B cell (primary cell): ENCODE measurements at regions not wholly inside any gene's neighbourhood (a gene's known extent, or its start where the extent isn't known, plus 50 kb on each side); places are given as distances from the start of the nearest gene placed in this dataset.
"Not testable (repeated sequence)": the region's sequence is repeated elsewhere in the genome, so short reads cannot be mapped to it uniquely, and the experiment has no call there.

Experiments used
- ATAC-seq: fragments of 200-7000 bp; cut with Tn5 transposase; one replicate; pipeline ENCODE4 v1.10.0; 2021; ENCODE audit warnings: low read depth, mild to moderate bottlenecking, moderate number of reproducible peaks, moderate library complexity
- CTCF ChIA-PET: fragments of 350-600 bp; sonication (Branson Sonifier 250); formaldehyde crosslinking; loops from one replicate; lab custom pipeline; 2021; ENCODE audit warnings: antibody characterized with exemption, inconsistent platforms; lab: Charles Lee
- POLR2A ChIA-PET: fragments of 350-600 bp; sonication (Branson Sonifier 250); formaldehyde crosslinking; loops from one replicate; lab custom pipeline; 2021; ENCODE audit warnings: antibody characterized with exemption; lab: Charles Lee
- DNase-seq: peaks from one replicate; pipeline ENCODE4 v3.0.0; 2013
- H2AFZ ChIP-seq: 2 replicates; pipeline ENCODE4 v1.6.1; 2012; ENCODE audit warnings: mild to moderate bottlenecking, low read depth, low read length; ENCODE audit not compliant: insufficient read depth, poor library complexity, severe bottlenecking
- H3K27ac ChIP-seq, 2 donors: 1 replicate in 1 of 2; 2 replicates in 1 of 2; pipeline ENCODE4 v1.5.1; 2012 to 2013; ENCODE audit warnings: low read length in 2 of 2, mild to moderate bottlenecking in 2 of 2, moderate library complexity in 1 of 2
- H3K27me3 ChIP-seq, 4 experiments: fragments of 200-600 bp in 1 of 4; sonication (generic) in 1 of 4; replicated peaks in 1 of 4; 1 replicate in 2 of 4; 2 replicates in 2 of 4; pipeline versions ENCODE4 v1.6.1 to v1.7.0; 2013 to 2016; ENCODE audit warnings: low read length in 3 of 4, mild to moderate bottlenecking in 2 of 4, mixed read lengths in 1 of 4, moderate library complexity in 1 of 4; ENCODE audit not compliant: insufficient read depth in 4 of 4, control insufficient read depth in 3 of 4; ENCODE audit errors: control extremely low read depth in 1 of 4
- H3K36me3 ChIP-seq, 2 experiments: replicated peaks in 1 of 2; 1 replicate in 1 of 2; 2 replicates in 1 of 2; pipeline versions ENCODE4 v1.6.1 to v1.7.1; 2013; ENCODE audit warnings: low read length in 1 of 2; ENCODE audit not compliant: insufficient read depth in 2 of 2, control insufficient read depth in 1 of 2; ENCODE audit errors: control extremely low read depth in 1 of 2, extremely low read depth in 1 of 2
- H3K4me1 ChIP-seq, 2 donors: fragments of 200-600 bp in 1 of 2; sonication (generic) in 1 of 2; 1 replicate in 1 of 2; 2 replicates in 1 of 2; pipeline versions ENCODE4 v1.5.1 to v1.6.1; 2013 to 2017; ENCODE audit warnings: low read length in 2 of 2; ENCODE audit not compliant: control insufficient read depth in 2 of 2, insufficient read depth in 2 of 2
- H3K4me2 ChIP-seq: replicated peaks from 2 replicates; pipeline ENCODE3; 2012; ENCODE audit warnings: mild to moderate bottlenecking, low read depth, low read length; ENCODE audit not compliant: poor library complexity, severe bottlenecking
- H3K4me3 ChIP-seq, 5 experiments: fragments of 200-600 bp in 1 of 5; sonication (generic) in 1 of 5; 1 replicate in 3 of 5; 2 replicates in 2 of 5; pipeline versions ENCODE4 v1.5.1 to v1.7.0; 2011 to 2016; ENCODE audit warnings: low read length in 4 of 5, mild to moderate bottlenecking in 4 of 5, low read depth in 2 of 5, control low read depth in 1 of 5, moderate library complexity in 1 of 5; ENCODE audit not compliant: insufficient read depth in 1 of 5; ENCODE audit errors: control extremely low read depth in 1 of 5, extremely low read depth in 1 of 5
- H3K79me2 ChIP-seq: fragments of 200-600 bp; sonication (generic); one replicate; pipeline ENCODE4 v1.6.0; 2016; ENCODE audit warnings: low read length; ENCODE audit not compliant: control insufficient read depth, insufficient read depth
- H3K9ac ChIP-seq: fragments of 200-600 bp; sonication (generic); 2 replicates; pipeline ENCODE4 v1.6.1; 2017; ENCODE audit warnings: mild to moderate bottlenecking, low read length, moderate library complexity
- H3K9me3 ChIP-seq, 3 donors: one replicate each; pipeline versions ENCODE4 v1.6.1 to v1.7.1; 2013; ENCODE audit warnings: low read length in 2 of 3; ENCODE audit not compliant: control insufficient read depth in 2 of 3, insufficient read depth in 1 of 3; ENCODE audit errors: control extremely low read depth in 1 of 3
- H4K20me1 ChIP-seq: 2 replicates; pipeline ENCODE4 v1.6.0; 2012; ENCODE audit warnings: mild to moderate bottlenecking, low read length; ENCODE audit not compliant: insufficient read depth, control insufficient read depth, poor library complexity, severe bottlenecking
- H3K27ac Mint-ChIP-seq: one replicate; pipeline ENCODE4 v1.8.0; 2021; ENCODE audit warnings: mixed read lengths
- H3K27me3 Mint-ChIP-seq: one replicate; pipeline ENCODE4 v1.8.0; 2021; ENCODE audit warnings: mixed read lengths
- H3K4me1 Mint-ChIP-seq: one replicate; pipeline ENCODE4 v1.8.0; 2021; ENCODE audit warnings: mixed read lengths
- H3K4me3 Mint-ChIP-seq: one replicate; pipeline ENCODE4 v1.8.0; 2021; ENCODE audit warnings: mixed read lengths
- H3K9me3 Mint-ChIP-seq: one replicate; pipeline ENCODE4 v1.8.0; 2022; ENCODE audit warnings: mixed read lengths; ENCODE audit not compliant: insufficient read depth
- EZH2 ChIP-seq: IDR thresholded peaks from 2 replicates; pipeline ENCODE4 v1.6.1; 2012; ENCODE audit warnings: borderline replicate concordance, low read depth, mild to moderate bottlenecking, moderate library complexity, low read length; ENCODE audit not compliant: insufficient read depth, poor library complexity, severe bottlenecking
- WGBS: methylation state at CpG from one replicate; pipeline ENCODE4 v1.1.5; 2013; ENCODE audit warnings: missing lambda C conversion rate; ENCODE audit not compliant: insufficient coverage; 5-methylcytosine and 5-hydroxymethylcytosine counted together
- intact Hi-C: fragments of 100-400 bp; cut with micrococcal nuclease; formaldehyde crosslinking; loops from one replicate; pipeline ENCODE4 v1.10.0; 2022
- TF ChIP-seq, protein P1 (sequence below): fragments of 200-600 bp; IDR thresholded peaks from one replicate; pipeline ENCODE4 v1.8.0; 2022; ENCODE audit warnings: antibody characterized with exemption, mild to moderate bottlenecking

DNA sequence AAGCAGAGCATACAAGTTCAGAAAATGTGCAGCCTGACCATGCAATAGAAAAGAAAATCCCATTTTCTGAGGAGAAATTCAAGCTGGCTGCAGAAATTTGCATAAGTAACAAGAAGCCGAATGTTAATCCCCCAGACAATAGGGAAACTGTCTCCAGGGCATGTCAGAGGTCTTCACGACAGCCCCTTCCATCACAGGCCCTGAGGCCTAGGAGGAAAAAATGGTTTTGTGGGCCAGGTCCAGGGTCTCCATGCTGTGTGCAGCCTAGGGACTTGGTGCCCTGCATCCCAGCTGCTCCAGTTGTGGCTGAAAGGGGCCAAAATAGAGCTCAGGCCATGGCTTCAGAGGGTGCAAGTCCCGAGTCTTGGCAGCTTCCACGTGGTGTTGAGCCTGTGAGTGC lies 225.8 kb upstream of the MSX2 start:
- H3K27me3 Mint-ChIP-seq, POLR2A ChIA-PET, H2AFZ ChIP-seq, H3K27ac ChIP-seq, ATAC-seq, H3K4me1 Mint-ChIP-seq, H3K79me2 ChIP-seq, H3K36me3 ChIP-seq, H4K20me1 ChIP-seq, H3K9ac ChIP-seq, H3K4me3 Mint-ChIP-seq, H3K4me2 ChIP-seq, CTCF ChIA-PET, intact Hi-C loops, H3K27ac Mint-ChIP-seq, H3K4me3 ChIP-seq, H3K27me3 ChIP-seq, DNase-seq, H3K4me1 ChIP-seq: not testable (repeated sequence)
- H3K9me3 Mint-ChIP-seq: peaks cover 12% of the 10 kb centered on the region
- H3K9me3 ChIP-seq: peaks cover 0 to 12% (median 6%) of the 10 kb centered on the region in 3 donors
- 80% methylated on average over 4 of the region's 4 CpGs for WGBS

DNA sequence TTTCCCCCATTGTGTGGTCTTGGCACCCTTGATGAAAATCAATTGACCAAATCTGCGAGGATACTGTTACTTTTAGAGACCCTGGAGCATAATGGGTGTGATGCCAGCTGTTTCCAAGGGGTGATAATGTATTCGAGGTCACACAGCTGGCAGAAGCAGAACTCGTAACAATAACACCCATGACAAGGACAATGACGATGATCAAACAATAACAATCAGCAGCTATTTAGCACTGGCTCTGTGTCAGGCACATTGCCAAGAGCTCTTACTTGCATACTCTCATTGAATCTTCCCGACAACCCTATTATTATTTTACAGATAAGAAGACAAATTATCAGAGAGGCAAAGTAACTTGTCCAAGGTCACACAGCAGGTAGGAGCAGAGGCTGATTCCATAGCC lies 223.7 kb upstream of the MSX2 start:
- 77% methylated on average over 3 of the region's 5 CpGs for WGBS
- intact Hi-C loops: no loop called here

More for the DNA sequence above, 223.7 kb upstream of the MSX2 start:
- POLR2A ChIA-PET: no interaction called here
- no peak overlapping the region for H3K27ac Mint-ChIP-seq
- Histone ChIP-seq H3K27me3 (no peaks in the 10 kb centered on the region), H4K20me1 (no peaks in the 10 kb centered on the region), H3K4me2 (no peak overlapping the region), H3K9me3 (peaks cover 0 to 14% (median 6%) of the 10 kb centered on the region in 3 donors), H2AFZ (no peak overlapping the region), H3K36me3 (no peaks in the 10 kb centered on the region), H3K79me2 (no peaks in the 10 kb centered on the region), H3K27ac (no peak overlapping the region), H3K9ac (no peak overlapping the region), H3K4me3 (no peak overlapping the region), H3K4me1 (no peaks in the 10 kb centered on the region)
- no peak for ATAC-seq
- DNase-seq: no peak
- no peaks in the 10 kb centered on the region for H3K4me1 Mint-ChIP-seq
- TF ChIP-seq, protein P1, sequence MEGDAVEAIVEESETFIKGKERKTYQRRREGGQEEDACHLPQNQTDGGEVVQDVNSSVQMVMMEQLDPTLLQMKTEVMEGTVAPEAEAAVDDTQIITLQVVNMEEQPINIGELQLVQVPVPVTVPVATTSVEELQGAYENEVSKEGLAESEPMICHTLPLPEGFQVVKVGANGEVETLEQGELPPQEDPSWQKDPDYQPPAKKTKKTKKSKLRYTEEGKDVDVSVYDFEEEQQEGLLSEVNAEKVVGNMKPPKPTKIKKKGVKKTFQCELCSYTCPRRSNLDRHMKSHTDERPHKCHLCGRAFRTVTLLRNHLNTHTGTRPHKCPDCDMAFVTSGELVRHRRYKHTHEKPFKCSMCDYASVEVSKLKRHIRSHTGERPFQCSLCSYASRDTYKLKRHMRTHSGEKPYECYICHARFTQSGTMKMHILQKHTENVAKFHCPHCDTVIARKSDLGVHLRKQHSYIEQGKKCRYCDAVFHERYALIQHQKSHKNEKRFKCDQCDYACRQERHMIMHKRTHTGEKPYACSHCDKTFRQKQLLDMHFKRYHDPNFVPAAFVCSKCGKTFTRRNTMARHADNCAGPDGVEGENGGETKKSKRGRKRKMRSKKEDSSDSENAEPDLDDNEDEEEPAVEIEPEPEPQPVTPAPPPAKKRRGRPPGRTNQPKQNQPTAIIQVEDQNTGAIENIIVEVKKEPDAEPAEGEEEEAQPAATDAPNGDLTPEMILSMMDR: no peak
- no peak for TF ChIP-seq EZH2
- H3K9me3 Mint-ChIP-seq: peaks cover 18% of the 10 kb centered on the region
- H3K27me3 Mint-ChIP-seq: no peaks in the 10 kb centered on the region
- CTCF ChIA-PET: no interaction called here
- H3K4me3 Mint-ChIP-seq: no peak overlapping the region
